CD14-positive monocyte (primary cell): ENCODE measurements at regions not wholly inside any gene's neighbourhood (a gene's known extent, or its start where the extent isn't known, plus 50 kb on each side); places are given as distances from the start of the nearest gene placed in this dataset.

Experiments used
- DNase-seq, 3 donors: peaks; one replicate each; pipeline ENCODE4 v3.0.0-alpha.2; 2011 to 2022
- H2AFZ ChIP-seq: 2 replicates; pipeline ENCODE4 v1.6.0; 2012; ENCODE audit warnings: mild to moderate bottlenecking, low read depth, low read length, inconsistent platforms; ENCODE audit not compliant: insufficient read depth, poor library complexity, severe bottlenecking
- H3K27ac ChIP-seq, 2 donors: 1 replicate in 1 of 2; 2 replicates in 1 of 2; pipeline ENCODE4 v1.5.1; 2012 to 2013; ENCODE audit warnings: low read length in 2 of 2, control low read depth in 1 of 2, inconsistent platforms in 1 of 2, low read depth in 1 of 2, mild to moderate bottlenecking in 1 of 2
- H3K27me3 ChIP-seq, 2 donors: one replicate each; pipeline versions ENCODE4 v1.6.0 to v1.6.1; 2011 to 2013; ENCODE audit warnings: low read length in 2 of 2; ENCODE audit not compliant: control insufficient read depth in 2 of 2, insufficient read depth in 2 of 2
- H3K36me3 ChIP-seq, 2 donors: replicated peaks in 1 of 2; 1 replicate in 1 of 2; 2 replicates in 1 of 2; pipeline versions ENCODE4 v1.5.1 to v1.6.1; 2012 to 2013; ENCODE audit warnings: low read length in 2 of 2, control low read depth in 1 of 2, inconsistent platforms in 1 of 2, mild to moderate bottlenecking in 1 of 2; ENCODE audit not compliant: insufficient read depth in 2 of 2, control insufficient read depth in 1 of 2
- H3K4me1 ChIP-seq, 2 donors: 1 replicate in 1 of 2; 2 replicates in 1 of 2; pipeline versions ENCODE4 v1.5.1 to v1.6.1; 2012 to 2013; ENCODE audit warnings: low read length in 2 of 2, control low read depth in 1 of 2, inconsistent platforms in 1 of 2, mild to moderate bottlenecking in 1 of 2, moderate library complexity in 1 of 2; ENCODE audit not compliant: insufficient read depth in 2 of 2, control insufficient read depth in 1 of 2
- H3K4me2 ChIP-seq: replicated peaks from 2 replicates; pipeline ENCODE3; 2012; ENCODE audit warnings: low read length, moderate library complexity, mild to moderate bottlenecking; ENCODE audit not compliant: poor library complexity, severe bottlenecking; ENCODE audit errors: extremely low read depth
- H3K4me3 ChIP-seq, 3 experiments: fragments of 200-600 bp in 1 of 3; sonication (generic) in 1 of 3; replicated peaks in 1 of 3; 1 replicate in 2 of 3; 2 replicates in 1 of 3; pipeline ENCODE4 v1.5.1; 2011 to 2013; ENCODE audit warnings: low read length in 3 of 3, mild to moderate bottlenecking in 3 of 3, control low read depth in 2 of 3, low read depth in 2 of 3, inconsistent platforms in 1 of 3, moderate library complexity in 1 of 3
- H3K79me2 ChIP-seq: 2 replicates; pipeline ENCODE4 v1.6.0; 2012; ENCODE audit warnings: mild to moderate bottlenecking, control low read depth, inconsistent platforms, low read length, moderate library complexity; ENCODE audit not compliant: insufficient read depth
- H3K9ac ChIP-seq: 2 replicates; pipeline ENCODE4 v1.6.0; 2017; ENCODE audit warnings: low read length, mild to moderate bottlenecking; ENCODE audit not compliant: insufficient read depth, poor library complexity, severe bottlenecking
- H3K9me3 ChIP-seq, 2 donors: replicated peaks in 1 of 2; 1 replicate in 1 of 2; 2 replicates in 1 of 2; pipeline versions ENCODE4 v1.5.1 to v1.6.1; 2012 to 2013; ENCODE audit warnings: low read length in 2 of 2, control low read depth in 1 of 2; ENCODE audit not compliant: control insufficient read depth in 1 of 2, insufficient read depth in 1 of 2
- H4K20me1 ChIP-seq: 2 replicates; pipeline ENCODE4 v1.6.0; 2012; ENCODE audit warnings: mild to moderate bottlenecking, low read length, control low read depth, moderate library complexity; ENCODE audit not compliant: insufficient read depth
- H3K27ac Mint-ChIP-seq, 7 donors: one replicate each; pipeline ENCODE4 v1.8.0; 2020; ENCODE audit warnings: mild to moderate bottlenecking in 7 of 7, mixed read lengths in 7 of 7, moderate library complexity in 6 of 7, inconsistent platforms in 2 of 7
- H3K27me3 Mint-ChIP-seq, 3 donors: one replicate each; pipeline ENCODE4 v1.8.0; 2021 to 2022; ENCODE audit warnings: low read depth in 3 of 3, mild to moderate bottlenecking in 3 of 3, mixed read lengths in 3 of 3, moderate library complexity in 3 of 3, inconsistent platforms in 1 of 3
- H3K36me3 Mint-ChIP-seq, 2 donors: one replicate each; pipeline ENCODE4 v1.8.0; 2020; ENCODE audit warnings: mixed read lengths in 2 of 2, inconsistent platforms in 1 of 2, mild to moderate bottlenecking in 1 of 2
- H3K4me1 Mint-ChIP-seq: one replicate; pipeline ENCODE4 v1.8.0; 2020; ENCODE audit warnings: mild to moderate bottlenecking, mixed read lengths
- H3K4me3 Mint-ChIP-seq, 2 donors: one replicate each; pipeline ENCODE4 v1.8.0; 2020; ENCODE audit warnings: mild to moderate bottlenecking in 2 of 2, mixed read lengths in 2 of 2, moderate library complexity in 1 of 2
- H3K9me3 Mint-ChIP-seq, 7 donors: one replicate each; pipeline ENCODE4 v1.8.0; 2020 to 2022; ENCODE audit warnings: mixed read lengths in 7 of 7, mild to moderate bottlenecking in 6 of 7, moderate library complexity in 6 of 7, inconsistent platforms in 2 of 7
- CTCF ChIP-seq: fragments of 200-600 bp; IDR thresholded peaks from one replicate; pipeline ENCODE4 v1.8.0; 2022; ENCODE audit warnings: antibody characterized with exemption, mild to moderate bottlenecking
- WGBS: methylation state at CpG from one replicate; pipeline ENCODE4 v1.1.5; 2013; ENCODE audit warnings: missing lambda C conversion rate; ENCODE audit not compliant: insufficient coverage; 5-methylcytosine and 5-hydroxymethylcytosine counted together
- intact Hi-C, 2 donors: fragments of 100-400 bp; cut with micrococcal nuclease; formaldehyde crosslinking; loops; one replicate each; pipeline versions ENCODE4 v1.15.0 to v1.15.1; 2023

GRCh38 chr9:88242879-88243278 is 104.6 kb upstream of the SPATA31C2 start:
- H3K9ac ChIP-seq, result no peak overlapping the region
- H4K20me1 ChIP-seq, result no peaks in the 10 kb centered on the region
- H2AFZ ChIP-seq, result no peak overlapping the region
- intact Hi-C loops, result no loop called here
- no peaks in the 10 kb centered on the region for H3K27me3 ChIP-seq
- Mint-ChIP-seq H3K9me3 (peaks cover 0 to 2% (median 0%) of the 10 kb centered on the region in 7 donors), H3K36me3 (no peaks in the 10 kb centered on the region), H3K4me3 (no peak overlapping the region), H3K27me3 (peaks cover 0 to 10% (median 9%) of the 10 kb centered on the region in 3 donors), H3K4me1 (no peaks in the 10 kb centered on the region), H3K27ac (no peak overlapping the region)
- no peaks in the 10 kb centered on the region for H3K9me3 ChIP-seq
- H3K4me3 ChIP-seq, result no peak overlapping the region
- no CpG with 5 or more reads among the region's 1 CpG for WGBS
- DNase-seq, result no peak
- no peak for TF ChIP-seq CTCF
- no peaks in the 10 kb centered on the region for H3K4me1 ChIP-seq
- H3K79me2 ChIP-seq, result no peaks in the 10 kb centered on the region
- H3K27ac ChIP-seq, result no peak overlapping the region
- no peaks in the 10 kb centered on the region for H3K36me3 ChIP-seq
- no peak overlapping the region for H3K4me2 ChIP-seq

- Histone ChIP-seq H4K20me1 (no peaks in the 10 kb centered on the region), H3K4me1 (no peaks in the 10 kb centered on the region), H3K27me3 (no peaks in the 10 kb centered on the region), H3K9ac (no peak overlapping the region), H3K4me3 (no peak overlapping the region), H3K4me2 (no peak overlapping the region), H3K79me2 (no peaks in the 10 kb centered on the region), H3K36me3 (no peaks in the 10 kb centered on the region), H3K27ac (no peak overlapping the region), H3K9me3 (no peaks in the 10 kb centered on the region), H2AFZ (no peak overlapping the region)
- Mint-ChIP-seq H3K4me1 (no peaks in the 10 kb centered on the region), H3K4me3 (no peak overlapping the region), H3K9me3 (peaks cover 0 to 4% (median 0%) of the 10 kb centered on the region in 7 donors), H3K27ac (no peak overlapping the region), H3K36me3 (no peaks in the 10 kb centered on the region), H3K27me3 (peaks cover 2 to 10% (median 6%) of the 10 kb centered on the region in 3 donors)
- no peak for TF ChIP-seq CTCF
- intact Hi-C loops, result no loop called here
- DNase-seq, result no peak
- 88% methylated on average over 6 of the region's 11 CpGs for WGBS
Measured at GRCh38 chr9:88237991-88238571, 99.8 kb upstream of the SPATA31C2 start.
